HEK293 (cell line): ENCODE measurements at regions not wholly inside any gene's neighbourhood (a gene's known extent, or its start where the extent isn't known, plus 50 kb on each side); places are given as distances from the start of the nearest gene placed in this dataset.

Source experiments
- CTCF ChIA-PET: fragments of 350-600 bp; formaldehyde crosslinking; extraction: SDS; loops from one replicate; lab custom pipeline; 2021; ENCODE audit warnings: antibody characterized with exemption; lab: Yijun Ruan, JAX
- POLR2A ChIA-PET: fragments of 300-600 bp; formaldehyde crosslinking; extraction: SDS; loops from one replicate; lab custom pipeline; 2020; ENCODE audit warnings: antibody characterized with exemption, inconsistent platforms; lab: Yijun Ruan, JAX
- H3K27ac ChIP-seq: fragments of 200-500 bp; sonication (Bioruptor generic); 2 replicates; pipeline ENCODE4 v1.5.1; 2014; ENCODE audit warnings: low read depth, low read length, control low read depth, inconsistent platforms; ENCODE audit errors: extremely low read depth
- H3K36me3 ChIP-seq, 2 experiments: fragments of 200-500 bp in 1 of 2; sonication (Bioruptor generic) in 1 of 2; 1 replicate in 1 of 2; 2 replicates in 1 of 2; pipeline ENCODE4 v1.5.1; 2014 to 2017; ENCODE audit warnings: inconsistent platforms in 2 of 2, low read length in 2 of 2; ENCODE audit not compliant: control insufficient read depth in 2 of 2, insufficient read depth in 1 of 2
- H3K4me1 ChIP-seq: fragments of 200-500 bp; sonication (Bioruptor generic); 2 replicates; pipeline ENCODE4 v1.5.1; 2014; ENCODE audit warnings: mild to moderate bottlenecking, low read length, inconsistent platforms; ENCODE audit not compliant: control insufficient read depth, insufficient read depth
- H3K4me3 ChIP-seq: 2 replicates; pipeline ENCODE4 v1.5.1; 2011; ENCODE audit warnings: low read depth, mild to moderate bottlenecking, control low read depth, low read length, moderate library complexity
- H3K9me3 ChIP-seq: fragments of 200-500 bp; sonication (Bioruptor generic); 2 replicates; pipeline ENCODE4 v1.5.1; 2014; ENCODE audit warnings: low read depth, low read length, inconsistent platforms; ENCODE audit not compliant: control insufficient read depth, insufficient read depth
- KLF8 ChIP-seq: fragments of 450-650 bp; formaldehyde crosslinking; IDR thresholded peaks from 2 replicates; pipeline ENCODE4 v1.5.1; 2016; ENCODE audit warnings: missing biosample characterization, missing genetic modification characterization
- OVOL3 ChIP-seq: fragments of 450-650 bp; formaldehyde crosslinking; IDR thresholded peaks from 2 replicates; pipeline ENCODE4 v1.5.1; 2016; ENCODE audit warnings: missing biosample characterization, missing genetic modification characterization
- REPIN1 ChIP-seq: fragments of 450-650 bp; formaldehyde crosslinking; IDR thresholded peaks from 2 replicates; pipeline ENCODE4 v1.5.1; 2017; ENCODE audit warnings: missing biosample characterization, missing genetic modification characterization, low read depth
- SETDB1 ChIP-seq: IDR thresholded peaks from one replicate; pipeline ENCODE4 v1.6.1; 2017; ENCODE audit warnings: mild to moderate bottlenecking, low read length, moderate library complexity, mixed read lengths; ENCODE audit not compliant: insufficient read length
- YY2 ChIP-seq: fragments of 450-650 bp; formaldehyde crosslinking; IDR thresholded peaks from 2 replicates; pipeline ENCODE4 v1.5.1; 2016; ENCODE audit warnings: missing biosample characterization, missing genetic modification characterization
- ZBTB48 ChIP-seq: fragments of 450-650 bp; formaldehyde crosslinking; IDR thresholded peaks from 2 replicates; pipeline ENCODE4 v1.5.1; 2016; ENCODE audit warnings: missing biosample characterization, missing genetic modification characterization
- ZBTB6 ChIP-seq: fragments of 450-650 bp; formaldehyde crosslinking; IDR thresholded peaks from 2 replicates; pipeline ENCODE4 v1.5.1; 2017; ENCODE audit warnings: missing biosample characterization, missing genetic modification characterization
- ZFP3 ChIP-seq: fragments of 450-650 bp; formaldehyde crosslinking; IDR thresholded peaks from 2 replicates; pipeline ENCODE4 v1.5.1; 2016; ENCODE audit warnings: low read depth, missing biosample characterization, missing genetic modification characterization
- ZIC2 ChIP-seq: fragments of 450-650 bp; formaldehyde crosslinking; IDR thresholded peaks from 2 replicates; pipeline ENCODE4 v1.5.1; 2016; ENCODE audit warnings: missing biosample characterization, missing genetic modification characterization
- ZNF121 ChIP-seq: fragments of 450-650 bp; formaldehyde crosslinking; IDR thresholded peaks from 2 replicates; pipeline ENCODE4 v1.5.1; 2016; ENCODE audit warnings: missing biosample characterization, missing genetic modification characterization
- ZNF133 ChIP-seq: fragments of 450-650 bp; formaldehyde crosslinking; IDR thresholded peaks from 2 replicates; pipeline ENCODE4 v1.5.1; 2016; ENCODE audit warnings: missing biosample characterization, missing genetic modification characterization
- ZNF157 ChIP-seq: fragments of 450-650 bp; formaldehyde crosslinking; IDR thresholded peaks from 2 replicates; pipeline ENCODE4 v1.5.1; 2016; ENCODE audit warnings: missing biosample characterization, missing genetic modification characterization
- ZNF175 ChIP-seq: fragments of 450-650 bp; formaldehyde crosslinking; IDR thresholded peaks from 2 replicates; pipeline ENCODE4 v1.5.1; 2016; ENCODE audit warnings: missing biosample characterization, missing genetic modification characterization
- ZNF184 ChIP-seq: fragments of 450-650 bp; IDR thresholded peaks from 2 replicates; pipeline ENCODE4 v1.5.1; 2018; ENCODE audit warnings: missing biosample characterization, mild to moderate bottlenecking, missing genetic modification characterization
- ZNF221 ChIP-seq: fragments of 450-650 bp; formaldehyde crosslinking; IDR thresholded peaks from 2 replicates; pipeline ENCODE4 v1.5.1; 2017; ENCODE audit warnings: missing biosample characterization, missing genetic modification characterization, borderline replicate concordance
- ZNF324 ChIP-seq: fragments of 450-650 bp; formaldehyde crosslinking; IDR thresholded peaks from 2 replicates; pipeline ENCODE4 v1.5.1; 2016; ENCODE audit warnings: missing biosample characterization, missing genetic modification characterization
- ZNF416 ChIP-seq: fragments of 450-650 bp; formaldehyde crosslinking; IDR thresholded peaks from 2 replicates; pipeline ENCODE4 v1.5.1; 2016; ENCODE audit warnings: missing biosample characterization, missing genetic modification characterization
- ZNF433 ChIP-seq: fragments of 450-650 bp; formaldehyde crosslinking; IDR thresholded peaks from 2 replicates; pipeline ENCODE4 v1.5.1; 2016; ENCODE audit warnings: missing biosample characterization, missing genetic modification characterization, low read depth
- ZNF501 ChIP-seq: fragments of 450-650 bp; formaldehyde crosslinking; IDR thresholded peaks from 2 replicates; pipeline ENCODE4 v1.5.1; 2016; ENCODE audit warnings: missing biosample characterization, missing genetic modification characterization
- ZNF529 ChIP-seq: fragments of 450-650 bp; formaldehyde crosslinking; IDR thresholded peaks from 2 replicates; pipeline ENCODE4 v1.5.1; 2017; ENCODE audit warnings: missing genetic modification characterization, missing biosample characterization; ENCODE audit not compliant: insufficient replicate concordance
- ZNF544 ChIP-seq: fragments of 450-650 bp; formaldehyde crosslinking; IDR thresholded peaks from 2 replicates; pipeline ENCODE4 v1.5.0; 2017; ENCODE audit warnings: missing biosample characterization, missing genetic modification characterization
- ZNF549 ChIP-seq: fragments of 450-650 bp; IDR thresholded peaks from 2 replicates; pipeline ENCODE4 v1.5.1; 2018; ENCODE audit warnings: missing biosample characterization, missing genetic modification characterization, mild to moderate bottlenecking, inconsistent platforms, moderate library complexity
- ZNF624 ChIP-seq: fragments of 450-650 bp; formaldehyde crosslinking; IDR thresholded peaks from 2 replicates; pipeline ENCODE4 v1.5.1; 2017; ENCODE audit warnings: missing biosample characterization, missing genetic modification characterization
- ZNF629 ChIP-seq: fragments of 450-650 bp; formaldehyde crosslinking; IDR thresholded peaks from 2 replicates; pipeline ENCODE4 v1.5.1; 2017; ENCODE audit warnings: missing biosample characterization, missing genetic modification characterization
- ZNF664 ChIP-seq: fragments of 450-650 bp; formaldehyde crosslinking; IDR thresholded peaks from 2 replicates; pipeline ENCODE4 v1.5.1; 2016; ENCODE audit warnings: missing biosample characterization, missing genetic modification characterization
- ZNF701 ChIP-seq: fragments of 450-650 bp; formaldehyde crosslinking; IDR thresholded peaks from 2 replicates; pipeline ENCODE4 v1.5.1; 2016; ENCODE audit warnings: missing biosample characterization, missing genetic modification characterization
- ZNF704 ChIP-seq: fragments of 450-650 bp; formaldehyde crosslinking; IDR thresholded peaks from 2 replicates; pipeline ENCODE4 v1.5.1; 2016; ENCODE audit warnings: missing biosample characterization, missing genetic modification characterization
- ZNF747 ChIP-seq: fragments of 450-650 bp; formaldehyde crosslinking; IDR thresholded peaks from 2 replicates; pipeline ENCODE4 v1.5.1; 2016; ENCODE audit warnings: missing biosample characterization, missing genetic modification characterization
- TF ChIP-seq, protein P1 (sequence below): fragments of 450-650 bp; formaldehyde crosslinking; IDR thresholded peaks from 2 replicates; pipeline ENCODE4 v1.5.1; 2016; ENCODE audit warnings: missing biosample characterization, missing genetic modification characterization
- TF ChIP-seq, protein P2 (sequence below): fragments of 450-650 bp; formaldehyde crosslinking; IDR thresholded peaks from 2 replicates; pipeline ENCODE4 v1.5.1; 2016; ENCODE audit warnings: missing biosample characterization, missing genetic modification characterization, low read depth
- TF ChIP-seq, protein P3 (sequence below): fragments of 450-650 bp; formaldehyde crosslinking; IDR thresholded peaks from 2 replicates; pipeline ENCODE4 v1.5.1; 2016; ENCODE audit warnings: missing biosample characterization, missing genetic modification characterization, low read depth

- no peak for TF ChIP-seq ZNF704
These were observed 209.5 kb downstream of the UBE2E3 start (continued) for GRCh38 chr2:181189951-181190350.

GRCh38 chr2:181190711-181191110 lies 210.3 kb downstream of the UBE2E3 start:
- CTCF ChIA-PET: interaction anchor here (0.6 to 0.8 kb wide), 3 partner anchors 12 to 1049 kb away, joined by 3 to 4 read pairs (median 3); no protein-coding TSS in a partner anchor
- Histone ChIP-seq H3K27ac (no peak overlapping the region), H3K9me3 (no peaks in the 10 kb centered on the region), H3K4me3 (no peak overlapping the region), H3K4me1 (no peaks in the 10 kb centered on the region), H3K36me3 (no peaks in the 10 kb centered on the region)
- POLR2A ChIA-PET: no interaction called here
- TF ChIP-seq ZBTB6 (tag by site-specific recombination) (no peak), ZNF624 (no peak), ZNF175 (tag by site-specific recombination) (no peak), KLF8 (tag by site-specific recombination) (no peak), ZNF501 (tag by site-specific recombination) (no peak), ZNF529 (tag by site-specific recombination) (no peak), ZNF324 (tag by site-specific recombination) (no peak), ZFP3 (tag by site-specific recombination) (no peak), ZNF747 (tag by site-specific recombination) (no peak), ZNF133 (tag by site-specific recombination) (no peak), ZNF544 (tag by site-specific recombination) (no peak), ZNF221 (tag by site-specific recombination) (no peak), ZIC2 (no peak), ZBTB48 (no peak), ZNF433 (tag by site-specific recombination) (no peak), SETDB1 (no peak)
- TF ChIP-seq, protein P1, sequence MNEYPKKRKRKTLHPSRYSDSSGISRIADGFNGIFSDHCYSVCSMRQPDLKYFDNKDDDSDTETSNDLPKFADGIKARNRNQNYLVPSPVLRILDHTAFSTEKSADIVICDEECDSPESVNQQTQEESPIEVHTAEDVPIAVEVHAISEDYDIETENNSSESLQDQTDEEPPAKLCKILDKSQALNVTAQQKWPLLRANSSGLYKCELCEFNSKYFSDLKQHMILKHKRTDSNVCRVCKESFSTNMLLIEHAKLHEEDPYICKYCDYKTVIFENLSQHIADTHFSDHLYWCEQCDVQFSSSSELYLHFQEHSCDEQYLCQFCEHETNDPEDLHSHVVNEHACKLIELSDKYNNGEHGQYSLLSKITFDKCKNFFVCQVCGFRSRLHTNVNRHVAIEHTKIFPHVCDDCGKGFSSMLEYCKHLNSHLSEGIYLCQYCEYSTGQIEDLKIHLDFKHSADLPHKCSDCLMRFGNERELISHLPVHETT (tag by site-specific recombination): no peak
- TF ChIP-seq, protein P2, sequence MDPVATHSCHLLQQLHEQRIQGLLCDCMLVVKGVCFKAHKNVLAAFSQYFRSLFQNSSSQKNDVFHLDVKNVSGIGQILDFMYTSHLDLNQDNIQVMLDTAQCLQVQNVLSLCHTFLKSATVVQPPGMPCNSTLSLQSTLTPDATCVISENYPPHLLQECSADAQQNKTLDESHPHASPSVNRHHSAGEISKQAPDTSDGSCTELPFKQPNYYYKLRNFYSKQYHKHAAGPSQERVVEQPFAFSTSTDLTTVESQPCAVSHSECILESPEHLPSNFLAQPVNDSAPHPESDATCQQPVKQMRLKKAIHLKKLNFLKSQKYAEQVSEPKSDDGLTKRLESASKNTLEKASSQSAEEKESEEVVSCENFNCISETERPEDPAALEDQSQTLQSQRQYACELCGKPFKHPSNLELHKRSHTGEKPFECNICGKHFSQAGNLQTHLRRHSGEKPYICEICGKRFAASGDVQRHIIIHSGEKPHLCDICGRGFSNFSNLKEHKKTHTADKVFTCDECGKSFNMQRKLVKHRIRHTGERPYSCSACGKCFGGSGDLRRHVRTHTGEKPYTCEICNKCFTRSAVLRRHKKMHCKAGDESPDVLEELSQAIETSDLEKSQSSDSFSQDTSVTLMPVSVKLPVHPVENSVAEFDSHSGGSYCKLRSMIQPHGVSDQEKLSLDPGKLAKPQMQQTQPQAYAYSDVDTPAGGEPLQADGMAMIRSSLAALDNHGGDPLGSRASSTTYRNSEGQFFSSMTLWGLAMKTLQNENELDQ: no peak

DNA sequence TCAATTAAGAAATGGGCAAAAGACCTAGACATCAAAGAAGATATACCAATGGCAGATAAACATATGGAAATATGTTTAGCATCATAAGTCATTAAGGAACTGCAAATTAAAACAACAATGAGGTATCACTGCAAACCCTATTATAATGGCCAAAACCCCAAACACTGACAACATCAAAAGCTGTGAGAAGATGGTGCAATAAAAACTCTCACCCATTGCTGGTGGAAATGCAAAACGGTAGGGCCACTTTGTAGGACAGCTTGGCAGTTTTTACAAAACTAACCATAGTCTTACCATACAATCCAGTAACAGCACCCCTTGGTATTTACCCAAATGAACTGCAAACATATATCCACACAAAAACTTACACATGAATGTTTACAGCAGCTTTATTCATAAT lies 213.1 kb downstream of the UBE2E3 start:
- Histone ChIP-seq H3K4me3 (no peak overlapping the region), H3K9me3 (no peaks in the 10 kb centered on the region), H3K27ac (no peak overlapping the region), H3K36me3 (no peaks in the 10 kb centered on the region), H3K4me1 (no peaks in the 10 kb centered on the region)
- POLR2A ChIA-PET: no interaction called here
- CTCF ChIA-PET: no interaction called here
- TF ChIP-seq ZNF549 (no peak), ZNF121 (tag by site-specific recombination) (no peak), ZNF629 (no peak), ZNF701 (no peak), REPIN1 (tag by site-specific recombination) (no peak), OVOL3 (tag by site-specific recombination) (no peak), ZNF747 (tag by site-specific recombination) (no peak), ZNF157 (no peak), ZNF184 (tag by site-specific recombination) (no peak), YY2 (no peak), ZBTB48 (no peak), ZNF664 (no peak), ZNF416 (tag by site-specific recombination) (no peak)
- TF ChIP-seq, protein P3, sequence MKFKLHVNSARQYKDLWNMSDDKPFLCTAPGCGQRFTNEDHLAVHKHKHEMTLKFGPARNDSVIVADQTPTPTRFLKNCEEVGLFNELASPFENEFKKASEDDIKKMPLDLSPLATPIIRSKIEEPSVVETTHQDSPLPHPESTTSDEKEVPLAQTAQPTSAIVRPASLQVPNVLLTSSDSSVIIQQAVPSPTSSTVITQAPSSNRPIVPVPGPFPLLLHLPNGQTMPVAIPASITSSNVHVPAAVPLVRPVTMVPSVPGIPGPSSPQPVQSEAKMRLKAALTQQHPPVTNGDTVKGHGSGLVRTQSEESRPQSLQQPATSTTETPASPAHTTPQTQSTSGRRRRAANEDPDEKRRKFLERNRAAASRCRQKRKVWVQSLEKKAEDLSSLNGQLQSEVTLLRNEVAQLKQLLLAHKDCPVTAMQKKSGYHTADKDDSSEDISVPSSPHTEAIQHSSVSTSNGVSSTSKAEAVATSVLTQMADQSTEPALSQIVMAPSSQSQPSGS (tag by site-specific recombination): no peak
